ENCODE measurements at regions not wholly inside any gene's neighbourhood (a gene's known extent, or its start where the extent isn't known, plus 50 kb on each side); places are given as distances from the start of the nearest gene placed in this dataset.
A peak's percentile ranks its signal among the peaks of the same experiment; 100 is the strongest.

DNA sequence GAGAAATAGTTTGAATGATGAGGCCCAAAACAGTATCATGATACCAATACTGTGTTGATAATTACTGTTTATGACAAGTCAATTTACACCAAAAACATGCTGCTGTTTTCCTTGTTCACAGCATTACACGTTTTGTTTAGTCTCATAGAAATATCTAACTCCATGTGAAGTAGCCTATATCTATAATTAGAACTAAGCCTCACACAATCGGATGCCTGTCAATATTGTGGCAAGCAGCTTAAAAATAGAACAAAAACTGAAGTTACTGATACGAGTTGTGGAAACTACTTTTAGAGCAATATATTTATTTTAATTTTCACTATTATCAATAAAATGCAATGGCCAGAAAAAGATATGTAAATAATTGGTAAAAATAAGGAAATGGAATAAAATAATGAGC lies 470.8 kb downstream of the ZEB2 start:
- H3K27me3 ChIP-seq (ENCODE audit: control insufficient read depth, insufficient read depth, low read length) = no peaks in the 10 kb centered on the region
- TF ChIP-seq, protein P1, sequence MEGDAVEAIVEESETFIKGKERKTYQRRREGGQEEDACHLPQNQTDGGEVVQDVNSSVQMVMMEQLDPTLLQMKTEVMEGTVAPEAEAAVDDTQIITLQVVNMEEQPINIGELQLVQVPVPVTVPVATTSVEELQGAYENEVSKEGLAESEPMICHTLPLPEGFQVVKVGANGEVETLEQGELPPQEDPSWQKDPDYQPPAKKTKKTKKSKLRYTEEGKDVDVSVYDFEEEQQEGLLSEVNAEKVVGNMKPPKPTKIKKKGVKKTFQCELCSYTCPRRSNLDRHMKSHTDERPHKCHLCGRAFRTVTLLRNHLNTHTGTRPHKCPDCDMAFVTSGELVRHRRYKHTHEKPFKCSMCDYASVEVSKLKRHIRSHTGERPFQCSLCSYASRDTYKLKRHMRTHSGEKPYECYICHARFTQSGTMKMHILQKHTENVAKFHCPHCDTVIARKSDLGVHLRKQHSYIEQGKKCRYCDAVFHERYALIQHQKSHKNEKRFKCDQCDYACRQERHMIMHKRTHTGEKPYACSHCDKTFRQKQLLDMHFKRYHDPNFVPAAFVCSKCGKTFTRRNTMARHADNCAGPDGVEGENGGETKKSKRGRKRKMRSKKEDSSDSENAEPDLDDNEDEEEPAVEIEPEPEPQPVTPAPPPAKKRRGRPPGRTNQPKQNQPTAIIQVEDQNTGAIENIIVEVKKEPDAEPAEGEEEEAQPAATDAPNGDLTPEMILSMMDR (IDR thresholded peaks at IDR 0.05) = no peak
- no peaks in the 10 kb centered on the region for H3K9me3 ChIP-seq (ENCODE audit: control insufficient read depth, insufficient read depth, low read length)
- Mint-ChIP-seq H3K36me3 (no peaks in the 10 kb centered on the region), H3K27ac (no peak overlapping the region), H3K27me3 (ENCODE audit: low read depth in 2 of 2) (no peaks in the 10 kb centered on the region), H3K4me1 (peaks cover 0 to 4% of the 10 kb centered on the region in 2 donors), H3K9me3 (no peaks in the 10 kb centered on the region), H3K4me3 (no peak overlapping the region)
- H3K27ac ChIP-seq (ENCODE audit: low read length) = no peak overlapping the region
- no CpG with 5 or more reads among the region's 3 CpGs for WGBS (ENCODE audit: insufficient coverage)
- ATAC-seq (no peak), DNase-seq (no peak)
- no peaks in the 10 kb centered on the region for H3K4me1 ChIP-seq (ENCODE audit: control insufficient read depth, insufficient read depth, low read length)
- H3K36me3 ChIP-seq (ENCODE audit: control insufficient read depth, insufficient read depth, low read length) = no peaks in the 10 kb centered on the region
- no peak overlapping the region for H3K4me3 ChIP-seq (ENCODE audit: low read length)
- intact Hi-C loops (cut with micrococcal nuclease) = no loop called here

DNA sequence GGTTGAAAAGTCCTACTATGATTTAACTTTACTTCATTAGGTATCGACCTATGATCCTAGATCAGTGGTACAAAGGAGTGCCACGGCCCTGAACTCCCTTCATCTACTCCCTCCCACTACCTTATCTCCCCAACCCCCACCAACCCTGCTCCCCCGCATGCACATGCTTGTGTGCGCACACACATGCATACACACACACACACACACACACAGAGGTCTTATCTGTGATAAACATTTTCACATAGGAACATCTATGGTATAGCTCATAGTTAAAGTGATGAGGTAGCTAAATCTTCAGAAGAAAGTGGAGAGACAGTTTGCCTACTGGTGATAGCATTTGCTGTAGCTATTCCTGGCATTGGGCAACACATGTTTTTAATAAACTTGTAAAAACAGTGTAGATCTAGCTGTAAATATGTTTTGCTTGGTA lies 471.3 kb downstream of the ZEB2 start:
- H3K4me1 Mint-ChIP-seq = peaks cover 0 to 4% of the 10 kb centered on the region in 2 donors
- TF ChIP-seq, protein P1 (IDR thresholded peaks at IDR 0.05) = no peak
- DNase-seq (no peak), ATAC-seq (peak in 1 of 3 donors; percentile 30)
- H3K27ac ChIP-seq (ENCODE audit: low read length) = no peak overlapping the region
- no peaks in the 10 kb centered on the region for H3K9me3 ChIP-seq (ENCODE audit: control insufficient read depth, insufficient read depth, low read length)
- no peaks in the 10 kb centered on the region for H3K36me3 Mint-ChIP-seq
- H3K4me3 Mint-ChIP-seq = no peak overlapping the region
- H3K4me1 ChIP-seq (ENCODE audit: control insufficient read depth, insufficient read depth, low read length) = no peaks in the 10 kb centered on the region
- no peaks in the 10 kb centered on the region for H3K27me3 Mint-ChIP-seq (ENCODE audit: low read depth in 2 of 2)
- WGBS (ENCODE audit: insufficient coverage) = 94% methylated on average over 4 of the region's 4 CpGs
- no peaks in the 10 kb centered on the region for H3K27me3 ChIP-seq (ENCODE audit: control insufficient read depth, insufficient read depth, low read length)
- intact Hi-C loops (cut with micrococcal nuclease) = no loop called here
- H3K4me3 ChIP-seq (ENCODE audit: low read length) = no peak overlapping the region
- no peaks in the 10 kb centered on the region for H3K9me3 Mint-ChIP-seq
- H3K27ac Mint-ChIP-seq = no peak overlapping the region
- no peaks in the 10 kb centered on the region for H3K36me3 ChIP-seq (ENCODE audit: control insufficient read depth, insufficient read depth, low read length)

DNA sequence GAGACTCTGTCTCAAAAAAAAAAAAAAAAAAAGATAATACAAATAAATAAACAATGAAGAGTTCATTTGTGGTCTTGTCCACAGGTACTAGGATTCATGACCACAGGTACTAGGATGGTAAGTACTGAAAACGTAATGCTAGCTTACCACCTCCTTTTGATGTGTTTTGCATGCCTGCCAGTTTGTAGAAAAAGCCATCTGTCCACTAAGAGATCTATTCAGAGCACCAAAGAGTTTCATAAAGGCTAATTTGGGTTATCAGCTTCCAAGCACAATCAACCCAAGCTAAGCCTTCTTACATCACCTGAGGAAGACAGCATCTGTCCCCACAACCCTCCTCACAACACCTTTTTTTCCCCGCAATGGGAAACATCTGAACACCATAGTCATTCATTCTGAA lies 477.2 kb downstream of the ZEB2 start:
- Mint-ChIP-seq H3K9me3 (no peaks in the 10 kb centered on the region), H3K27me3 (ENCODE audit: low read depth in 2 of 2) (no peaks in the 10 kb centered on the region), H3K36me3 (no peaks in the 10 kb centered on the region), H3K4me1 (peaks cover 4 to 10% of the 10 kb centered on the region in 2 donors), H3K4me3 (no peak overlapping the region), H3K27ac (no peak overlapping the region)
- DNase-seq = no peak
- WGBS (ENCODE audit: insufficient coverage) = 75% methylated on average over 1 of the region's 2 CpGs
- Histone ChIP-seq H3K27me3 (ENCODE audit: control insufficient read depth, insufficient read depth, low read length) (no peaks in the 10 kb centered on the region), H3K27ac (ENCODE audit: low read length) (no peak overlapping the region), H3K36me3 (ENCODE audit: control insufficient read depth, insufficient read depth, low read length) (no peaks in the 10 kb centered on the region), H3K4me1 (ENCODE audit: control insufficient read depth, insufficient read depth, low read length) (no peaks in the 10 kb centered on the region), H3K4me3 (ENCODE audit: low read length) (no peak overlapping the region), H3K9me3 (ENCODE audit: control insufficient read depth, insufficient read depth, low read length) (no peaks in the 10 kb centered on the region)
- intact Hi-C loops (cut with micrococcal nuclease) = no loop called here
- no peak for ATAC-seq
- TF ChIP-seq, protein P1 (IDR thresholded peaks at IDR 0.05) = no peak

DNA sequence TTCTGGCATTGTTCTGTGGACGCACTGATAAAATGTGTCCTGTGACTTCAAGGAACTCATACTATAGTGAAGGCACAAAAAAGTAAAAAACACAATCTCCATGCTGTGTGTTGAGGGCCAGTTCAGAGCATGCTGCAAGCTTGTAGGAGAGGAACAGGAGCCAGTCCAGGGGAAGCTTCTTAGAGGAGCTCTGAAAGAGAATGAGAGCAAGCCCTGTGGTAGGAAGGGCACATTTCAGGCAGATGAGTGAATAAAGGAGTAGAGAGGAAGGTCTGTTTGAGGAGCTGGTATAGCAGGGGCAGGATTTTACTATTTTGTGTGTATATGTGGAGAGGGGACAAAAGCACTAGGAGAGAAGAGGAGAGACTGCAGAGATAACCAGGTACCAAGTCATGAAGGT lies 478.3 kb downstream of the ZEB2 start:
- H3K4me3 Mint-ChIP-seq = no peak overlapping the region
- H3K4me1 Mint-ChIP-seq = peaks cover 4 to 10% of the 10 kb centered on the region in 2 donors
- Histone ChIP-seq H3K4me3 (ENCODE audit: low read length) (no peak overlapping the region), H3K27me3 (ENCODE audit: control insufficient read depth, insufficient read depth, low read length) (no peaks in the 10 kb centered on the region), H3K9me3 (ENCODE audit: control insufficient read depth, insufficient read depth, low read length) (no peaks in the 10 kb centered on the region), H3K36me3 (ENCODE audit: control insufficient read depth, insufficient read depth, low read length) (no peaks in the 10 kb centered on the region), H3K27ac (ENCODE audit: low read length) (no peak overlapping the region), H3K4me1 (ENCODE audit: control insufficient read depth, insufficient read depth, low read length) (no peaks in the 10 kb centered on the region)
- H3K9me3 Mint-ChIP-seq = no peaks in the 10 kb centered on the region
- TF ChIP-seq, protein P1 (IDR thresholded peaks at IDR 0.05) = no peak
- WGBS (ENCODE audit: insufficient coverage) = no CpG with 5 or more reads among the region's 1 CpG
- no peaks in the 10 kb centered on the region for H3K36me3 Mint-ChIP-seq
- H3K27me3 Mint-ChIP-seq (ENCODE audit: low read depth in 2 of 2) = no peaks in the 10 kb centered on the region
- ATAC-seq (no peak), DNase-seq (no peak)
- intact Hi-C loops (cut with micrococcal nuclease) = no loop called here
- no peak overlapping the region for H3K27ac Mint-ChIP-seq

All from natural killer cell (primary cell).